GM19467 (cell line): ENCODE measurements at regions not wholly inside any gene's neighbourhood (a gene's known extent, or its start where the extent isn't known, plus 50 kb on each side); places are given as distances from the start of the nearest gene placed in this dataset.

Source experiments
- ATAC-seq: cut with Tn5 transposase; IDR thresholded peaks from one replicate; pipeline ENCODE4 v1.9.1; 2021; ENCODE audit warnings: mild to moderate bottlenecking, moderate library complexity; ENCODE audit not compliant: unreplicated experiment

- no peak for ATAC-seq
These were observed 94.7 kb upstream of the DMAC1 start for GRCh38 chr9:7894231-7894630.

GRCh38 chr9:7892975-7893374, 93.4 kb upstream of the DMAC1 start:
- ATAC-seq: no peak

- no peak for ATAC-seq
These were observed 80.1 kb upstream of the DMAC1 start for GRCh38 chr9:7879551-7880245.

- no peak for ATAC-seq
These were observed 72.6 kb upstream of the DMAC1 start for GRCh38 chr9:7871977-7872730.

GRCh38 chr9:7869340-7869739, 69.8 kb upstream of the DMAC1 start:
- ATAC-seq: no peak

GRCh38 chr9:7862170-7862569, 62.6 kb upstream of the DMAC1 start:
- no peak for ATAC-seq

- no peak for ATAC-seq
These were observed 61.5 kb upstream of the DMAC1 start for GRCh38 chr9:7861086-7861485.

GRCh38 chr9:7860335-7860709, 60.7 kb upstream of the DMAC1 start:
- no peak for ATAC-seq

GRCh38 chr9:7859701-7860334, 60.2 kb upstream of the DMAC1 start:
- no peak for ATAC-seq

- ATAC-seq: no peak
These were observed 58.6 kb upstream of the DMAC1 start for GRCh38 chr9:7858166-7858565.

GRCh38 chr9:7854763-7855162, 55.2 kb upstream of the DMAC1 start:
- no peak for ATAC-seq
